ENCODE measurements at regions not wholly inside any gene's neighbourhood (a gene's known extent, or its start where the extent isn't known, plus 50 kb on each side); places are given as distances from the start of the nearest gene placed in this dataset.

GRCh38 chr15:92705764-92706163 lies 50.2 kb upstream of the FAM174B start:
- no peaks in the 10 kb centered on the region for H3K36me3 ChIP-seq
- no peaks in the 10 kb centered on the region for H3K27me3 ChIP-seq
- in situ Hi-C loops (cut with MboI; ENCODE audit: low sequenced_read_pairs in 4 of 4), result loop anchor here (25.0 kb wide), 4 partner anchors 318 to 1418 kb away; partner anchors contain the start of gene ST8SIA2 (in 2 of the 4)
- DNase-seq (no peak), ATAC-seq (no peak)
- H3K27ac ChIP-seq, result no peak overlapping the region
- no peaks in the 10 kb centered on the region for H3K9me3 ChIP-seq
- TF ChIP-seq CTCF (IDR thresholded peaks at IDR 0.05 in 4 of 5, conservative IDR thresholded peaks at IDR 0.05 in 1 of 5), result no peak
- TF ChIP-seq POLR2A (IDR thresholded peaks at IDR 0.05), result no peak
- no peaks in the 10 kb centered on the region for H3K4me1 ChIP-seq
- intact Hi-C loops (cut with DNase I; ENCODE audit: low total_unique reads), result no loop called here
- no peak overlapping the region for H3K4me3 ChIP-seq

GRCh38 chr15:92706201-92706600 lies 50.6 kb upstream of the FAM174B start:
- in situ Hi-C loops (cut with MboI; ENCODE audit: low sequenced_read_pairs in 4 of 4), result loop anchor here (25.0 kb wide), 4 partner anchors 319 to 1419 kb away; partner anchors contain the start of gene ST8SIA2 (in 2 of the 4)
- Histone ChIP-seq H3K27ac (no peak overlapping the region), H3K27me3 (no peaks in the 10 kb centered on the region), H3K4me1 (no peaks in the 10 kb centered on the region), H3K9me3 (no peaks in the 10 kb centered on the region), H3K4me3 (no peak overlapping the region), H3K36me3 (no peaks in the 10 kb centered on the region)
- no peak for DNase-seq
- ATAC-seq, result no peak
- TF ChIP-seq POLR2A (IDR thresholded peaks at IDR 0.05), result no peak
- TF ChIP-seq CTCF (IDR thresholded peaks at IDR 0.05 in 4 of 5, conservative IDR thresholded peaks at IDR 0.05 in 1 of 5), result no peak
- intact Hi-C loops (cut with DNase I; ENCODE audit: low total_unique reads), result no loop called here

- H3K4me3 ChIP-seq, result no peak overlapping the region
- H3K27me3 ChIP-seq, result no peaks in the 10 kb centered on the region
- in situ Hi-C loops (cut with MboI; ENCODE audit: low sequenced_read_pairs in 4 of 4), result loop anchor here (25.0 kb wide), 4 partner anchors 321 to 1421 kb away; partner anchors contain the start of gene ST8SIA2 (in 2 of the 4)
- H3K4me1 ChIP-seq, result no peaks in the 10 kb centered on the region
- TF ChIP-seq CTCF (IDR thresholded peaks at IDR 0.05 in 4 of 5, conservative IDR thresholded peaks at IDR 0.05 in 1 of 5) (no peak), POLR2A (IDR thresholded peaks at IDR 0.05) (no peak)
- no peaks in the 10 kb centered on the region for H3K9me3 ChIP-seq
- ATAC-seq (no peak), DNase-seq (no peak)
- no peak overlapping the region for H3K27ac ChIP-seq
- intact Hi-C loops (cut with DNase I; ENCODE audit: low total_unique reads), result no loop called here
- H3K36me3 ChIP-seq, result no peaks in the 10 kb centered on the region
Observed at GRCh38 chr15:92707880-92708551, 52.4 kb upstream of the FAM174B start.

GRCh38 chr15:92708635-92709034 lies 53.1 kb upstream of the FAM174B start:
- Histone ChIP-seq H3K4me3 (no peak overlapping the region), H3K9me3 (no peaks in the 10 kb centered on the region), H3K36me3 (no peaks in the 10 kb centered on the region), H3K4me1 (no peaks in the 10 kb centered on the region), H3K27ac (no peak overlapping the region), H3K27me3 (no peaks in the 10 kb centered on the region)
- intact Hi-C loops (cut with DNase I; ENCODE audit: low total_unique reads) (no loop called here), in situ Hi-C loops (cut with MboI; ENCODE audit: low sequenced_read_pairs in 4 of 4) (loop anchor here (25.0 kb wide), 4 partner anchors 321 to 1421 kb away; partner anchors contain the start of gene ST8SIA2 (in 2 of the 4))
- DNase-seq (no peak), ATAC-seq (no peak)
- TF ChIP-seq CTCF (IDR thresholded peaks at IDR 0.05 in 4 of 5, conservative IDR thresholded peaks at IDR 0.05 in 1 of 5), result no peak

Measured in gastrocnemius medialis (tissue), 4 donors.